ENCODE measurements at regions not wholly inside any gene's neighbourhood (a gene's known extent, or its start where the extent isn't known, plus 50 kb on each side); places are given as distances from the start of the nearest gene placed in this dataset.
"Not testable (repeated sequence)": the region's sequence is repeated elsewhere in the genome, so short reads cannot be mapped to it uniquely, and the experiment has no call there.

DNA sequence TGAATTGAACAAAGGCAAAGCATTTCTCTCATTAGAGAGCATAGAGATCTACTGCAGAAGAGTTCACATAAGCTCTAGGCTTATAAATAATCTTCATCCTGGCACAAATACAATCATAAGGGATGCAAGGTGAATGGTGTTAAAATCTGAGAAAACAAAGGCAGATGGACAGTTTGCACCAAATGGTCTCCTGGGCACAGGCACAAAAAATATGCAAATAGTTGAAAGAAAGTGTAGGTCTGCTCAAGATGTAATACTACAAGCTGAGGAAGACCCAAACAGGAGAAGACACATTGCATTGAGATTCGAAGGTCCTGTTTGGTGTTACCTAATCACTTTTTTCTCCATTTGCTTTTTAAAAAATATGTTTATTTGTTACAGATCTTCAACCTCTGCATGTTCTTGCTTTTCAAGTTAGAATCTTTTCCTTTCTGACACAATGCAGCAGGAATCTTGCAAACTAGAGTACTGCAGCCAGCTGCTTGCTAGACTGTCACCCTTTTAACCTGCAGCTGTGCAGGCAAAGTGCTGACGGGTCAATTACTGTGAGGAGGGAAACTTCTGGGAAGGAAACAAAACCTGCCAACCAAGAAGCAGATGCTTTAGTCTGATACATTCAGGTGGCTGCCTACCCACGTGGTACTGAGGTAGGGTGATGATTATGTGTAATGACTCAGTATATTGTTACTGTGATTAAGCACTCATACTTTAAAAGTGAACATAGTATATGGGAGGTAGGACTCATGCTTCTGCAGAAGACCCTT is 1048.6 kb upstream of the SEMA6A start:
- in situ Hi-C loops (cut with MboI; ENCODE audit: low sequenced_read_pairs, unreplicated experiment), result no loop called here
- TF ChIP-seq CTCF (IDR thresholded peaks at IDR 0.05; ENCODE audit: borderline replicate concordance, control extremely low read depth, extremely low read depth, insufficient read depth, missing control alignments), result no peak
- no peak for DNase-seq (ENCODE audit: low spot score)

DNA sequence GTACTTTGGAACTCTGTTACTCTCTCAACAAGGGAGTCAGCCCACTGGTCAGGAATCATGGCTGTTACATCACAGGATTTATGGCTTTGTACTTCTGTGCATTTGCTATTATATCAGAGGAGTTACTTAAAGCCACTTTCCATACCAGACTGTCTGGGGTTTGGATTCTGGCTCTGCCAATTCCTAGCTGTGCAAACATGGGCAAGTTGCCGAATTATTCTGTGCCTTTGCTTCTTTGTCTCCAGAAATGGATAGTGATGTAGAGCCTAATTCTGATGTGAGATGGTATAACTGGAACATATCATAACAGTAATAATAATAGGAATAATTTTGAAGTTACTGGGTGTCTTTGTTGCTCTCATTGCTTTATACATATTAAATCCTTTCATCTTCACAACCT is 1047.3 kb upstream of the SEMA6A start:
- TF ChIP-seq CTCF (IDR thresholded peaks at IDR 0.05; ENCODE audit: borderline replicate concordance, control extremely low read depth, extremely low read depth, insufficient read depth, missing control alignments), result no peak

GRCh38 chr5:117615226-117615625 is 1040.6 kb upstream of the SEMA6A start:
- no peak for DNase-seq (ENCODE audit: low spot score)
- no peak for TF ChIP-seq CTCF (IDR thresholded peaks at IDR 0.05; ENCODE audit: borderline replicate concordance, control extremely low read depth, extremely low read depth, insufficient read depth, missing control alignments)
- in situ Hi-C loops (cut with MboI; ENCODE audit: low sequenced_read_pairs, unreplicated experiment), result no loop called here

More for the DNA sequence above, 1047.3 kb upstream of the SEMA6A start:
- no peak for DNase-seq (ENCODE audit: low spot score)
- in situ Hi-C loops (cut with MboI; ENCODE audit: low sequenced_read_pairs, unreplicated experiment), result no loop called here

- in situ Hi-C loops (cut with MboI; ENCODE audit: low sequenced_read_pairs, unreplicated experiment), result no loop called here
- TF ChIP-seq CTCF (IDR thresholded peaks at IDR 0.05; ENCODE audit: borderline replicate concordance, control extremely low read depth, extremely low read depth, insufficient read depth, missing control alignments), result no peak
- DNase-seq (ENCODE audit: low spot score), result no peak
Measured at GRCh38 chr5:117614408-117614807, 1039.8 kb upstream of the SEMA6A start.

DNA sequence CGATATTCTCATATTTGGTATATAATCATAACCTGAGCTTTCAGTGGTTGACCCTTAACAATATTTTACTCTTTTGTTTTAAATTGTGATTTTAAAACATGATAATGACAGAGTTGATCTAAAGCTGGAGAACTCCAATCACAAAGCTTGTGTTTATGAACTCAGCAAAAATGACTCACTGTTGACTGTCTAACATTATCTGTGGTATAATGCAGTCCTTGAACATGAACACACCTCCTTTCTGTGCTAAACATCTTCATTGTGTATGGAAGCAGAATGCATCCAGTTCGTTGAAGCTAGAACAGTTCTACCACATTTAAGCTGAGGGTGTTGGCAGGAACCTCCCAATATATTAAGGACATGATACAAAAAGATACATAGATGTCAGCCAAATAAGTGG is 1030.2 kb upstream of the SEMA6A start:
- in situ Hi-C loops (cut with MboI; ENCODE audit: low sequenced_read_pairs, unreplicated experiment), result no loop called here
- no peak for TF ChIP-seq CTCF (IDR thresholded peaks at IDR 0.05; ENCODE audit: borderline replicate concordance, control extremely low read depth, extremely low read depth, insufficient read depth, missing control alignments)
- DNase-seq (ENCODE audit: low spot score), result no peak

GRCh38 chr5:117599811-117600210 is 1025.2 kb upstream of the SEMA6A start:
- DNase-seq (ENCODE audit: low spot score); in situ Hi-C loops (cut with MboI; ENCODE audit: low sequenced_read_pairs, unreplicated experiment): not testable (repeated sequence)

DNA sequence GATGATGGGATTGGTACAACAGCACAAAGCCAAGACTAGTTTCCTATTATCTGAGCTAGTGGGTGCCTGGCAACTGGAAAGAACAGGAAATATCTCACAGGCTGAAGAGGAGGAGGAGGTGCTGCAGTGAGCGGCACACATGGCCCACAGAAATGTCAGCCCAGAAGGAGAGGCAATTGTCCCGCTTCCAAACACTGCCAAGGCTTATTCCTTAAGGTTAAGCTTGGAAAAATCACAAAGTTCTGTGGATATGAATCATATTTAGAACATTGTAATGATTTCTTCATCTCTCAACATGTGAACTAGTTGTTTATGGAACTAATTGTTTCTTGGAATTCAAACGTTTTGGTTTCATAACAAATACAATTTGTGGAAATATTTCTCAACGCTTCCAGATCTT is 1019.5 kb upstream of the SEMA6A start:
- no peak for TF ChIP-seq CTCF (IDR thresholded peaks at IDR 0.05; ENCODE audit: borderline replicate concordance, control extremely low read depth, extremely low read depth, insufficient read depth, missing control alignments)
- DNase-seq (ENCODE audit: low spot score), result no peak
- in situ Hi-C loops (cut with MboI; ENCODE audit: low sequenced_read_pairs, unreplicated experiment), result no loop called here
